Activated T-helper 1 cell treated with anti-CD3 and anti-CD28 coated beads, Interleukin-12 subunit alpha, Interleukin-12 subunit beta, Interleukin-2, Interleukin-4 antibody, amounts not matched to agents 30 ng/mL and 10 ng/mL and 1 ng/mL, durations not matched to agents 14 hours and 24 hours and 36 hours (primary cell): ENCODE measurements at regions not wholly inside any gene's neighbourhood (a gene's known extent, or its start where the extent isn't known, plus 50 kb on each side); places are given as distances from the start of the nearest gene placed in this dataset.

Experiments used
- DNase-seq: peaks from one replicate; pipeline ENCODE4 v3.0.0; 2021; ENCODE audit warnings: low spot score
- H3K27ac Mint-ChIP-seq: one replicate; pipeline ENCODE4 v1.8.0; 2021; ENCODE audit warnings: mild to moderate bottlenecking, mixed read lengths
- H3K27me3 Mint-ChIP-seq: one replicate; pipeline ENCODE4 v1.8.0; 2022; ENCODE audit warnings: mild to moderate bottlenecking, moderate library complexity, mixed read lengths; ENCODE audit not compliant: insufficient read depth
- H3K36me3 Mint-ChIP-seq: one replicate; pipeline ENCODE4 v1.8.0; 2021; ENCODE audit warnings: low read depth, mixed read lengths
- H3K4me1 Mint-ChIP-seq: one replicate; pipeline ENCODE4 v1.8.0; 2021; ENCODE audit warnings: low read depth, mixed read lengths
- H3K4me3 Mint-ChIP-seq: one replicate; pipeline ENCODE4 v1.8.0; 2021; ENCODE audit warnings: mild to moderate bottlenecking, moderate library complexity, mixed read lengths
- H3K9me3 Mint-ChIP-seq: one replicate; pipeline ENCODE4 v1.8.0; 2021; ENCODE audit warnings: mixed read lengths
- intact Hi-C: fragments of 100-400 bp; cut with micrococcal nuclease; formaldehyde crosslinking; loops from one replicate; pipeline ENCODE4 v1.15.1; 2024

- Mint-ChIP-seq H3K36me3 (no peaks in the 10 kb centered on the region), H3K4me1 (peaks cover 17% of the 10 kb centered on the region), H3K4me3 (no peak overlapping the region), H3K27me3 (no peaks in the 10 kb centered on the region), H3K9me3 (peaks cover 11% of the 10 kb centered on the region), H3K27ac (no peak overlapping the region)
- intact Hi-C loops = no loop called here
- no peak for DNase-seq
These were observed 132.7 kb downstream of the CASP12 start for GRCh38 chr11:104765401-104766095.

GRCh38 chr11:104764710-104765045 lies 133.6 kb downstream of the CASP12 start:
- Mint-ChIP-seq H3K27ac (no peak overlapping the region), H3K27me3 (no peaks in the 10 kb centered on the region), H3K4me1 (peaks cover 23% of the 10 kb centered on the region), H3K36me3 (peaks cover 6% of the 10 kb centered on the region), H3K4me3 (no peak overlapping the region), H3K9me3 (peaks cover 19% of the 10 kb centered on the region)
- intact Hi-C loops = no loop called here
- no peak for DNase-seq

- Mint-ChIP-seq H3K4me1 (peaks cover 23% of the 10 kb centered on the region), H3K9me3 (peaks cover 25% of the 10 kb centered on the region), H3K27ac (no peak overlapping the region), H3K27me3 (no peaks in the 10 kb centered on the region), H3K4me3 (no peak overlapping the region), H3K36me3 (peaks cover 11% of the 10 kb centered on the region)
- no peak for DNase-seq
- intact Hi-C loops = no loop called here
These were observed 134.1 kb downstream of the CASP12 start for GRCh38 chr11:104763930-104764709.

DNA sequence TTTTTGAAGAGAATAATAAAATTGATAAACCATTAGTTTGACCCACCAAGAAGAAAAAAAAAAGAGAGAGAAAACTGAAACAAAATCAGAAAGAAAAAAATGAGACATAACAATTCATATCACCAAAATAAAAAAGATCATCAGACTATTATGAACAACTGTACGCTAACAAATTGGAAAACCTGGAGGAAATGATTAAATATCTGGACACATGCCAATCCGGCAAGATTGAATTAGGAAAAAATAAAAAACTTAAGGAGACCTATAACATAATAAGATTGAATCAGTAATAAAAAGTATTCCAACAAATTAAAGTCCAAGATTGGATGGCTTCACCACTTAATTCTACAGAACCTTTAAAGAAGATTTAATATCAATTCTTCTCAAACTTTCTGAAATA lies 136.7 kb downstream of the CASP12 start:
- Mint-ChIP-seq H3K9me3 (peaks cover 33% of the 10 kb centered on the region), H3K36me3 (peaks cover 12% of the 10 kb centered on the region), H3K4me1 (peaks cover 23% of the 10 kb centered on the region), H3K4me3 (no peak overlapping the region), H3K27me3 (no peaks in the 10 kb centered on the region), H3K27ac (no peak overlapping the region)
- DNase-seq = no peak
- intact Hi-C loops = no loop called here

- intact Hi-C loops = no loop called here
- Mint-ChIP-seq H3K36me3 (peaks cover 12% of the 10 kb centered on the region), H3K9me3 (peaks cover 33% of the 10 kb centered on the region), H3K4me1 (peaks cover 18% of the 10 kb centered on the region), H3K27me3 (peaks cover 2% of the 10 kb centered on the region), H3K27ac (no peak overlapping the region), H3K4me3 (no peak overlapping the region)
- no peak for DNase-seq
These were observed 138.8 kb downstream of the CASP12 start for GRCh38 chr11:104759464-104759863.

DNA sequence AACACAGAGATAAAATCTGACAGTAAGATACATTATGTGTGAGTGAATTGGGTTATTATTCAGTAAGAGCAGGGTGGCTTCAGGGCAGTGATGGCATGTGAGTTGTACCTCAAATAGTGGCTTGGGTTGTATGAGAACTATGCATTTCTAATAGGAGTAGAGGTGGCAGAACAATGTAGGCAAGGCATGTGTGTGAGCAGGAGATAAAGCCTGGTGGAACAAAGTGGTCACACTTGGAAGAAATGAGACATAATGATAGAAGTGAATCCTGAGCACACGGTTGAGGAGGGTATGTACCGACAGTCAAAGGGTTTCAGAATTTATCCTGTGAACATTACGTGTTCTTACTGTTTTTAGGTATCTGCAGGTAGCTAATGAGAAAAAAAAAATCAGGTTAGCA lies 159.3 kb downstream of the CASP12 start:
- intact Hi-C loops = no loop called here
- H3K4me1 Mint-ChIP-seq = peaks cover 6% of the 10 kb centered on the region
- no peak for DNase-seq

GRCh38 chr11:104738208-104738607 lies 160.1 kb downstream of the CASP12 start:
- peaks cover 10% of the 10 kb centered on the region for H3K9me3 Mint-ChIP-seq
- intact Hi-C loops = no loop called here
- no peak for DNase-seq
- H3K4me3 Mint-ChIP-seq = no peak overlapping the region
- H3K36me3 Mint-ChIP-seq = peaks cover 4% of the 10 kb centered on the region
- no peak overlapping the region for H3K27ac Mint-ChIP-seq
- H3K27me3 Mint-ChIP-seq = no peaks in the 10 kb centered on the region
- H3K4me1 Mint-ChIP-seq = peaks cover 6% of the 10 kb centered on the region

More for the DNA sequence above, 159.3 kb downstream of the CASP12 start:
- H3K4me3 Mint-ChIP-seq = no peak overlapping the region
- peaks cover 7% of the 10 kb centered on the region for H3K36me3 Mint-ChIP-seq
- no peaks in the 10 kb centered on the region for H3K27me3 Mint-ChIP-seq
- peaks cover 10% of the 10 kb centered on the region for H3K9me3 Mint-ChIP-seq
- H3K27ac Mint-ChIP-seq = peak overlapping the region; percentile 5

DNA sequence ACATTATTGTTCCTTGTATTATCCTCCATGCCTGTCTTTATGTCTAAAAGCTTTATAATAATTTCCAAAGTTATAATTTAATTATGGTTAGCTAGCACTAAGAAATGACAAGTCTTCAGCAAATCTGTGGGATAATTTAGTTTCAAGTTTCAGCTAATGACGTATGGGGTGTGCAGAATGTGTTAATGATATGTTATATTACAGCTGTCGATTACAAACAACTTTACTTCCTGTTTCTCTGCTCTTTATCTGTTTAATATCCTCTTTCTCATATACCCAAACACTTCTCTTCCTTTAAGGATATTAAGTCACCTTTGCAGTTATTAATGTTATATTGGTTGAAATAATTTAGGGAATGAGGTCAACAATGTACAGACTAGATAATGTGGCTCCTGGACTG lies 161.8 kb downstream of the CASP12 start:
- peaks cover 18% of the 10 kb centered on the region for H3K4me1 Mint-ChIP-seq
- intact Hi-C loops = no loop called here
- peaks cover 10% of the 10 kb centered on the region for H3K9me3 Mint-ChIP-seq
- H3K27me3 Mint-ChIP-seq = no peaks in the 10 kb centered on the region
- H3K36me3 Mint-ChIP-seq = peaks cover 4% of the 10 kb centered on the region
- H3K27ac Mint-ChIP-seq = no peak overlapping the region
- DNase-seq = no peak
- no peak overlapping the region for H3K4me3 Mint-ChIP-seq

DNA sequence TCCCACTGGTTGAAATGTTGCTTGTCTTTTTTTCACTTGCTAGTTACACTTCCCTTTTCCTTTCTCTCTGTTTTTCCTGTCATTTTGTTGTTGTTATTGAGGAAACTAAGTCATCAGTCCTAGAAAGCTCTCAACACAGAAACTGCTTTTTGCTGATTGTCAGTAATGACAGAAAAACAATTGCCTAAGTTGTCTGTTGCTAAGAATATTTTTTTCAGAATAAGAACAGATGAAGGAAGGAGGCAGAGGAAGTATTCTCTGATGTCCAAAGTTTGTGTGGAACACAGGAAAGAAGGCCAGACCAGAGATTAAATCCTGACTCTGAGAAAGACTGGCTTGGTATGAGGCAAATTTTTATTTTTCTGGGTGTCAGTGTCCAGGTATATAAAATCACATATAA lies 163.3 kb downstream of the CASP12 start:
- intact Hi-C loops = loop anchor here (5.0 kb wide), 1 partner anchor 43 kb away; no protein-coding TSS in a partner anchor
- no peaks in the 10 kb centered on the region for H3K27me3 Mint-ChIP-seq
- no peak for DNase-seq
- H3K4me3 Mint-ChIP-seq = no peak overlapping the region
- peaks cover 2% of the 10 kb centered on the region for H3K36me3 Mint-ChIP-seq
- no peak overlapping the region for H3K27ac Mint-ChIP-seq
- H3K4me1 Mint-ChIP-seq = peaks cover 25% of the 10 kb centered on the region
- peaks cover 7% of the 10 kb centered on the region for H3K9me3 Mint-ChIP-seq

DNA sequence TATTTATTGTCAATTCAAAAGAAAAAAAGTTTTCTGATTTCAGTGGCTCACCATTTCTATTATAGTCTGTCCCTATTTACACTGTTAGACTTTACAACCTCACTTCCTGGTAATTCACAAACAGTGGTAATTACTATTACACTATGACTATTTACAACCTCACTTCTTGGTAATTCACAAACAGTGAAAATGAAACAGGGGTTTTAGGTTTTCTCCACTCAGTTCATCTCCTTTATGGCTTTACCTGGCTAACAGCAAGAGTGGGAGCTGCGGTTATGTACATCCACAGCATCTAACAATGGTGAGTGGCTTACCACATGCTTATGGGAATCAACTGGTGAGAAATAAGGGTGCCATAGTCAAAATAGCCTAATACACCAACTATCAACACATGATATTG lies 166.4 kb downstream of the CASP12 start:
- peak; percentile 3 for DNase-seq
- intact Hi-C loops = loop anchor here (1.0 to 5.0 kb wide), 2 partner anchors 27 to 40 kb away; no protein-coding TSS in a partner anchor
- H3K27ac Mint-ChIP-seq = peak overlapping the region; percentile 50
- peaks cover 25% of the 10 kb centered on the region for H3K4me1 Mint-ChIP-seq
- H3K4me3 Mint-ChIP-seq = no peak overlapping the region
- H3K36me3 Mint-ChIP-seq = peaks cover 5% of the 10 kb centered on the region
- peaks cover 9% of the 10 kb centered on the region for H3K9me3 Mint-ChIP-seq
- no peaks in the 10 kb centered on the region for H3K27me3 Mint-ChIP-seq

- intact Hi-C loops = no loop called here
- H3K27me3 Mint-ChIP-seq = no peaks in the 10 kb centered on the region
- DNase-seq = no peak
These were observed 169.3 kb downstream of the CASP12 start for GRCh38 chr11:104728927-104729326.

DNA sequence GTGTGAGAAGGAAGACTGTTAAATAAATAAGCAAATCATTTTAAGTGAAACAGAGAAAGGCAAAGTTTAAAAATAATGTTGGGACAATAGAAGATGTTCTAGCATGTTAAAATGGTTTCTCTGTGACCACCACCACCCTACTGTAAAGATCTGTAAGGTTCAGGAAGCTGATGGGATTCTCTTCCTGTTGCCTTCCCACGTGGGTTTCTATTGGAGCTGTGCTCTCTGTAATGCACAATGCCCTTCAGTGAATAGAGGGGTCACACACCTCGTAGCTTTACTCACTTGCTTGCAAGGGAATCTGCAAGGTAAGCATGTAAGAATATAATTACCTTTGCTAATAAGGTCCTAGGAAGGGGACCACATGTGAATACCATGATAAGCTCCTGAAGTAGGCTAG lies 170.5 kb downstream of the CASP12 start:
- peaks cover 6% of the 10 kb centered on the region for H3K36me3 Mint-ChIP-seq
- H3K9me3 Mint-ChIP-seq = peaks cover 27% of the 10 kb centered on the region
- no peak overlapping the region for H3K4me3 Mint-ChIP-seq
- no peaks in the 10 kb centered on the region for H3K27me3 Mint-ChIP-seq
- peaks cover 19% of the 10 kb centered on the region for H3K4me1 Mint-ChIP-seq
- DNase-seq = no peak
- intact Hi-C loops = no loop called here
- H3K27ac Mint-ChIP-seq = no peak overlapping the region

More at GRCh38 chr11:104728927-104729326, 169.3 kb downstream of the CASP12 start:
- H3K4me1 Mint-ChIP-seq = peaks cover 19% of the 10 kb centered on the region
- no peak overlapping the region for H3K4me3 Mint-ChIP-seq
- H3K27ac Mint-ChIP-seq = no peak overlapping the region
- peaks cover 15% of the 10 kb centered on the region for H3K9me3 Mint-ChIP-seq
- H3K36me3 Mint-ChIP-seq = peaks cover 4% of the 10 kb centered on the region

- H3K4me1 Mint-ChIP-seq = peaks cover 13% of the 10 kb centered on the region
- peaks cover 29% of the 10 kb centered on the region for H3K9me3 Mint-ChIP-seq
- no peak for DNase-seq
- no peaks in the 10 kb centered on the region for H3K27me3 Mint-ChIP-seq
- intact Hi-C loops = no loop called here
- H3K36me3 Mint-ChIP-seq = peaks cover 6% of the 10 kb centered on the region
- no peak overlapping the region for H3K27ac Mint-ChIP-seq
- H3K4me3 Mint-ChIP-seq = no peak overlapping the region
These were observed 171.2 kb downstream of the CASP12 start for GRCh38 chr11:104727095-104727494.
